ENCODE measurements at regions not wholly inside any gene's neighbourhood (a gene's known extent, or its start where the extent isn't known, plus 50 kb on each side); places are given as distances from the start of the nearest gene placed in this dataset.
A peak's percentile ranks its signal among the peaks of the same experiment; 100 is the strongest.

DNA sequence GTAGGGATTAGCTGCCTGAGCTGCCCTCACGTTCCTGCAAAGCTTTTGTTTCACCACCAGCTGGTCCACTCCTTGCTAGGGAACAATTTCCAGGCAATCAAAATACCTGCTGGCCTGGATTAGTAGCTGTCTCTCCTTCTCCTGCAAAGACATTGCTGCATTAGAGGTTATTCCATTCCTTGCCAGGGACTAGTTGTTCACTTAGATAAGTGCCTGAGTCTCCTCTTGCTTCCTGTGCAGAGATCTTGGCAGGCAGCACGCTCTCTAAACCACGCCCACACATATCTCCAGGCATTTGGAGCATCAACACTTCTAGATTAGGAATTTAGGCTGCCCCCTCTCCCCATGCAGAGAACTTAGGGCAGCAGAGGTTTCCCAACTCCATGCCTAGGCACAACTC, 150.4 kb upstream of the SMIM30 start:
- peak overlapping the region; percentile 80 for H2BK120ac ChIP-seq (ENCODE audit: low read depth, low read length)
- WGBS, 2 experiments (ENCODE audit: extremely low coverage in 2 of 2, insufficient read length in 1 of 2) = no CpG with 5 or more reads among the region's 3 CpGs
- H4K20me1 ChIP-seq (ENCODE audit: insufficient read depth, low read length) = no peaks in the 10 kb centered on the region
- H3K56ac ChIP-seq (ENCODE audit: extremely low read depth, insufficient read depth, low read length) = peak overlapping the region; percentile 57; the same call in 1 of the 2 replicates
- H3K4me3 ChIP-seq (ENCODE audit: insufficient read depth, low read depth, low read length) = no peak overlapping the region
- H3K9ac ChIP-seq (ENCODE audit: low read depth, low read length) = no peak overlapping the region
- peak overlapping the region; percentile 67 for H2BK20ac ChIP-seq (ENCODE audit: low read depth, low read length)
- H3K27ac ChIP-seq (ENCODE audit: insufficient read depth, low read length) = no peak overlapping the region
- peak overlapping the region; percentile 89 for H3K4ac ChIP-seq (ENCODE audit: low read depth, low read length)
- in situ Hi-C loops (cut with MboI; ENCODE audit: low sequenced_read_pairs) = no loop called here
- ChIA-PET POLR2A (ENCODE audit: unreplicated experiment) (no interaction called here), CTCF (interaction anchor here (0.6 kb wide), 1 partner anchor 22 kb away, joined by 3 read pairs; no protein-coding TSS in a partner anchor)
- H3K14ac ChIP-seq (replicated peaks; ENCODE audit: low read depth, low read length) = peak overlapping the region; percentile 76; the same call in 1 of the 2 replicates
- H2AK5ac ChIP-seq (ENCODE audit: low read depth, low read length) = peak overlapping the region; percentile 90; the same call in 1 of the 2 replicates
- peaks cover 8% of the 10 kb centered on the region for H3K4me1 ChIP-seq (ENCODE audit: control insufficient read depth, insufficient read depth, low read length)
- H3K9me3 ChIP-seq (ENCODE audit: control insufficient read depth, insufficient read depth, low read length) = peaks cover 13% of the 10 kb centered on the region
- no peaks in the 10 kb centered on the region for H3K36me3 ChIP-seq (ENCODE audit: control insufficient read depth, insufficient read depth, low read length)
- peak overlapping the region; percentile 60 for H3K23ac ChIP-seq (ENCODE audit: low read depth, low read length)
- TF ChIP-seq MAFK (IDR thresholded peaks at IDR 0.05; ENCODE audit: low read depth, low read length) = no peak
- TF ChIP-seq, protein P1, sequence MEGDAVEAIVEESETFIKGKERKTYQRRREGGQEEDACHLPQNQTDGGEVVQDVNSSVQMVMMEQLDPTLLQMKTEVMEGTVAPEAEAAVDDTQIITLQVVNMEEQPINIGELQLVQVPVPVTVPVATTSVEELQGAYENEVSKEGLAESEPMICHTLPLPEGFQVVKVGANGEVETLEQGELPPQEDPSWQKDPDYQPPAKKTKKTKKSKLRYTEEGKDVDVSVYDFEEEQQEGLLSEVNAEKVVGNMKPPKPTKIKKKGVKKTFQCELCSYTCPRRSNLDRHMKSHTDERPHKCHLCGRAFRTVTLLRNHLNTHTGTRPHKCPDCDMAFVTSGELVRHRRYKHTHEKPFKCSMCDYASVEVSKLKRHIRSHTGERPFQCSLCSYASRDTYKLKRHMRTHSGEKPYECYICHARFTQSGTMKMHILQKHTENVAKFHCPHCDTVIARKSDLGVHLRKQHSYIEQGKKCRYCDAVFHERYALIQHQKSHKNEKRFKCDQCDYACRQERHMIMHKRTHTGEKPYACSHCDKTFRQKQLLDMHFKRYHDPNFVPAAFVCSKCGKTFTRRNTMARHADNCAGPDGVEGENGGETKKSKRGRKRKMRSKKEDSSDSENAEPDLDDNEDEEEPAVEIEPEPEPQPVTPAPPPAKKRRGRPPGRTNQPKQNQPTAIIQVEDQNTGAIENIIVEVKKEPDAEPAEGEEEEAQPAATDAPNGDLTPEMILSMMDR (conservative IDR thresholded peaks at IDR 0.05; ENCODE audit: low read depth, low read length) = no peak
- TF ChIP-seq RAD21 (IDR thresholded peaks at IDR 0.05; ENCODE audit: low read length) = no peak
- H3K79me1 ChIP-seq (ENCODE audit: low read depth in 1 of 2, low read length in 2 of 2) = no peaks in the 10 kb centered on the region
- peak overlapping the region; percentile 35; the same call in 1 of the 2 replicates for H3K4me2 ChIP-seq (ENCODE audit: low read depth, low read length)
- H2BK15ac ChIP-seq (ENCODE audit: low read depth, low read length) = peak overlapping the region; percentile 81; the same call in 2 of the 3 replicates
- no peaks in the 10 kb centered on the region for H3K9me1 ChIP-seq (ENCODE audit: insufficient read depth, low read length)
- peak overlapping the region; percentile 77 for H2AFZ ChIP-seq (replicated peaks; ENCODE audit: low read length, poor library complexity)
- BruUV-seq (replicated peaks) = no TSS peak
- DNase-seq (peak; percentile 33), ATAC-seq (ENCODE audit: low read depth) (no peak)
- H4K8ac ChIP-seq (ENCODE audit: low read depth in 2 of 2, low read length in 2 of 2) = peak overlapping the region; percentile 38 to 74
- dilution Hi-C loops (cut with HindIII; ENCODE audit: low sequenced_read_pairs, unreplicated experiment) = no loop called here
- H2BK5ac ChIP-seq (ENCODE audit: low read depth, low read length, poor library complexity, severe bottlenecking) = peak overlapping the region; percentile 99
- intact Hi-C loops (cut with micrococcal nuclease) = no loop called here
- peak overlapping the region; percentile 89; the same call in 1 of the 2 replicates for H3K18ac ChIP-seq (ENCODE audit: low read depth, low read length)
- peak overlapping the region; percentile 62; the same call in 1 of the 2 replicates for H4K5ac ChIP-seq (ENCODE audit: low read depth, low read length)
- peak overlapping the region; percentile 23 for H2AK9ac ChIP-seq (replicated peaks; ENCODE audit: low read depth, low read length, poor library complexity)
- peak overlapping the region; percentile 90 for H4K91ac ChIP-seq (ENCODE audit: insufficient read depth, low read depth, low read length)
- no peaks in the 10 kb centered on the region for H3K27me3 ChIP-seq (ENCODE audit: control insufficient read depth, insufficient read depth, low read length)

Measured in IMR-90 (cell line).